ENCODE measurements at regions not wholly inside any gene's neighbourhood (a gene's known extent, or its start where the extent isn't known, plus 50 kb on each side); places are given as distances from the start of the nearest gene placed in this dataset.

DNA sequence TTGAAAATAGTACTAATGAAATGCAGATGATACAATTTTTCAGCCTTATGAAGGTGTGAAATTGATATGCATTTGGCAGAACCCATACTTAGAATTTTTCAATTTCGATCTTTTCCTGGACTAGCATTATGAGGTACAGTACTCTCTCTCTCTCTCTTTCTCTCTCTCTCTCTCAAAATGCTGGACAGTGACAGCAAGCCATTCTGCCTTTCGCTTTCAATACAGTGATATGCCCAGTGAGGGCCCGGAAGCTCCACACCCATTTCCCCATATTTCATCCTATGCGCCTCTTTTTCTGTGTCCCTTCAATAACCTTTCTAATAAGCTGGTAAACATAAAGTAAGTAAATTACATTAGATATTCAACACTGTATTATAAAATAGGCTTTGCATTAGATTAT, 595.0 kb upstream of the UBE2E2 start:
- TF ChIP-seq POLR2AphosphoS5 (IDR thresholded peaks at IDR 0.05; ENCODE audit: borderline replicate concordance, low read depth, low read length): no peak
- TF ChIP-seq EZH2 (IDR thresholded peaks at IDR 0.05): no peak
- TF ChIP-seq FOXP2 (optimal IDR thresholded peaks at IDR 0.05; ENCODE audit: control extremely low read depth, extremely low read length, insufficient read depth): no peak

All from SK-N-MC (cell line).